WTC11 (cell line): ENCODE measurements at regions not wholly inside any gene's neighbourhood (a gene's known extent, or its start where the extent isn't known, plus 50 kb on each side); places are given as distances from the start of the nearest gene placed in this dataset.
"Not testable (repeated sequence)": the region's sequence is repeated elsewhere in the genome, so short reads cannot be mapped to it uniquely, and the experiment has no call there.

Experiments used
- ATAC-seq: fragments of 200-7000 bp; cut with Tn5 transposase; 2 replicates; pipeline ENCODE4 v1.10.0; 2021; ENCODE audit warnings: mild to moderate bottlenecking, moderate library complexity
- CTCF ChIA-PET: fragments of 300-600 bp; sonication (Branson Sonifier 250); formaldehyde crosslinking; loops from one replicate; lab custom pipeline; 2021; ENCODE audit warnings: antibody characterized with exemption; lab: Charles Lee
- POLR2A ChIA-PET: fragments of 350-600 bp; sonication (Branson Sonifier 250); formaldehyde crosslinking; loops from one replicate; lab custom pipeline; 2021; ENCODE audit warnings: antibody characterized with exemption; lab: Charles Lee
- DNase-seq: peaks from one replicate; pipeline ENCODE4 v3.0.0; 2021; ENCODE audit warnings: low spot score
- H3K27ac Mint-ChIP-seq: 2 replicates; pipeline ENCODE4 v1.8.0; 2021; ENCODE audit warnings: mixed read lengths
- H3K27me3 Mint-ChIP-seq: 2 replicates; pipeline ENCODE4 v1.8.0; 2021; ENCODE audit warnings: low read depth, mild to moderate bottlenecking, moderate library complexity, mixed read lengths
- H3K36me3 Mint-ChIP-seq: 2 replicates; pipeline ENCODE4 v1.8.0; 2021; ENCODE audit warnings: mixed read lengths
- H3K4me1 Mint-ChIP-seq: 2 replicates; pipeline ENCODE4 v1.8.0; 2022; ENCODE audit warnings: mixed read lengths
- H3K4me3 Mint-ChIP-seq: 2 replicates; pipeline ENCODE4 v1.8.0; 2021; ENCODE audit warnings: mild to moderate bottlenecking, moderate library complexity, mixed read lengths
- H3K9me3 Mint-ChIP-seq: 2 replicates; pipeline ENCODE4 v1.8.0; 2021; ENCODE audit warnings: mixed read lengths
- ARID4B ChIP-seq: sonication (generic); formaldehyde crosslinking; IDR thresholded peaks from 2 replicates; pipeline ENCODE4 v1.8.0; 2023; ENCODE audit warnings: missing genetic modification reagents, mild to moderate bottlenecking, borderline replicate concordance
- GABPB1 ChIP-seq: sonication (generic); formaldehyde crosslinking; IDR thresholded peaks from 2 replicates; pipeline ENCODE4 v1.8.1; 2023; ENCODE audit warnings: mild to moderate bottlenecking, missing genetic modification reagents
- MXD4 ChIP-seq: fragments of 250-450 bp; sonication (Bioruptor Pico); IDR thresholded peaks from 2 replicates; pipeline ENCODE4 v1.8.0; 2021; ENCODE audit warnings: mild to moderate bottlenecking, moderate library complexity, borderline replicate concordance
- RORB ChIP-seq: fragments of 250-450 bp; sonication (Bioruptor Pico); IDR thresholded peaks from 2 replicates; pipeline ENCODE4 v1.9.0; 2021; ENCODE audit warnings: mild to moderate bottlenecking
- STAT6 ChIP-seq: sonication (generic); formaldehyde crosslinking; conservative IDR thresholded peaks from 2 replicates; pipeline ENCODE4 v1.8.1; 2023; ENCODE audit warnings: mild to moderate bottlenecking, low read depth, missing genetic modification reagents, moderate library complexity
- ZNF121 ChIP-seq: sonication (generic); formaldehyde crosslinking; IDR thresholded peaks from 2 replicates; pipeline ENCODE4 v1.8.0; 2023; ENCODE audit warnings: missing genetic modification reagents
- TF ChIP-seq, protein P1 (sequence below): fragments of 250-450 bp; sonication (Bioruptor Pico); IDR thresholded peaks from 2 replicates; pipeline ENCODE4 v2.1.2; 2022; ENCODE audit warnings: mild to moderate bottlenecking, moderate library complexity
- TF ChIP-seq, protein P2 (sequence below): sonication (generic); formaldehyde crosslinking; IDR thresholded peaks from 2 replicates; pipeline ENCODE4 v1.8.1; 2023; ENCODE audit warnings: mild to moderate bottlenecking, missing genetic modification reagents, borderline replicate concordance
- TF ChIP-seq, protein P3 (sequence below): sonication (generic); formaldehyde crosslinking; IDR thresholded peaks from 2 replicates; pipeline ENCODE4 v1.8.1; 2022; ENCODE audit warnings: low read depth, mild to moderate bottlenecking, moderate library complexity, missing genetic modification reagents, borderline replicate concordance

DNA sequence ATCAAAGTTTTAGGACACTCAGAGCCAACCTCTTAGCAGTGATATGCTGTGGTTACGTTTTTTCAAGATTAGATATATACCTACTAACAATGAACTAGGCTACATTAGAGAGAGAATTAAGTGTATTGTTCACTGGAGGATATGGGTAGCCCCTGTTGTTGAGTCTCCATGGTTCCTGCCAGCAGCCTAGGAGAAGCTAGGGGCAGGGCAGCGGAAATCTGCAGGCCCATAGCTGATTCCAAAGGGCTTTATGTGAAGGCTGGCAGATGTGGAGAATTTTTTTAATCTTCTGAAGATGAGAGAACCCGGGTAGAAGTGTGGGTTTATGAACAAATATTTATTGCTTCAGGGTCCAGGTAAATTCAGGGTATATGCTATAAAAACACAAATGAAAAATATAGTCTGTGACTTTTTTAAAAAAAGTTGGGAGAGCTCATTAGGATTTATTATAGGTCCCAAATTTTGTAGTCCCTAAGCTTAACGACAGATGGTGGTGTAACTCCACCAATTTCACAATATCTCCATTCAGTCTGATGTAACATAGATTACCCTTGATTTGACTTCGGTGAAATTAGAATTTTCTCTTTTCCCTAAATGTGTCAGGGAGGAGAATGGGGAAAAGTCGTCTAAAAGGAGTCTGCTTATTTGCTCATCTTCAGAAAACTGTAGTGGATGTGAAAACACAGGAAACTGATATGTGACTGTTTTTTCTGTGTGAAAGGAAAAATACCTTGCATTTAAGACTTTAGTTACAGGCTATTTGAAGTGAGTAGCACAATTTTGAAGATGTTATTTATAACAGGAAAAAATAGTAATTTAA, 163.0 kb upstream of the PPP1R3A start (continued):
- no peak for TF ChIP-seq ARID4B (CRISPR knock-in tag)
- TF ChIP-seq, protein P1, sequence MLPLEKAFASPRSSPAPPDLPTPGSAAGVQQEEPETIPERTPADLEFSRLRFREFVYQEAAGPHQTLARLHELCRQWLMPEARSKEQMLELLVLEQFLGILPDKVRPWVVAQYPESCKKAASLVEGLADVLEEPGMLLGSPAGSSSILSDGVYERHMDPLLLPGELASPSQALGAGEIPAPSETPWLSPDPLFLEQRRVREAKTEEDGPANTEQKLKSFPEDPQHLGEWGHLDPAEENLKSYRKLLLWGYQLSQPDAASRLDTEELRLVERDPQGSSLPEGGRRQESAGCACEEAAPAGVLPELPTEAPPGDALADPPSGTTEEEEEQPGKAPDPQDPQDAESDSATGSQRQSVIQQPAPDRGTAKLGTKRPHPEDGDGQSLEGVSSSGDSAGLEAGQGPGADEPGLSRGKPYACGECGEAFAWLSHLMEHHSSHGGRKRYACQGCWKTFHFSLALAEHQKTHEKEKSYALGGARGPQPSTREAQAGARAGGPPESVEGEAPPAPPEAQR (CRISPR knock-in tag) = no peak
- TF ChIP-seq, protein P2, sequence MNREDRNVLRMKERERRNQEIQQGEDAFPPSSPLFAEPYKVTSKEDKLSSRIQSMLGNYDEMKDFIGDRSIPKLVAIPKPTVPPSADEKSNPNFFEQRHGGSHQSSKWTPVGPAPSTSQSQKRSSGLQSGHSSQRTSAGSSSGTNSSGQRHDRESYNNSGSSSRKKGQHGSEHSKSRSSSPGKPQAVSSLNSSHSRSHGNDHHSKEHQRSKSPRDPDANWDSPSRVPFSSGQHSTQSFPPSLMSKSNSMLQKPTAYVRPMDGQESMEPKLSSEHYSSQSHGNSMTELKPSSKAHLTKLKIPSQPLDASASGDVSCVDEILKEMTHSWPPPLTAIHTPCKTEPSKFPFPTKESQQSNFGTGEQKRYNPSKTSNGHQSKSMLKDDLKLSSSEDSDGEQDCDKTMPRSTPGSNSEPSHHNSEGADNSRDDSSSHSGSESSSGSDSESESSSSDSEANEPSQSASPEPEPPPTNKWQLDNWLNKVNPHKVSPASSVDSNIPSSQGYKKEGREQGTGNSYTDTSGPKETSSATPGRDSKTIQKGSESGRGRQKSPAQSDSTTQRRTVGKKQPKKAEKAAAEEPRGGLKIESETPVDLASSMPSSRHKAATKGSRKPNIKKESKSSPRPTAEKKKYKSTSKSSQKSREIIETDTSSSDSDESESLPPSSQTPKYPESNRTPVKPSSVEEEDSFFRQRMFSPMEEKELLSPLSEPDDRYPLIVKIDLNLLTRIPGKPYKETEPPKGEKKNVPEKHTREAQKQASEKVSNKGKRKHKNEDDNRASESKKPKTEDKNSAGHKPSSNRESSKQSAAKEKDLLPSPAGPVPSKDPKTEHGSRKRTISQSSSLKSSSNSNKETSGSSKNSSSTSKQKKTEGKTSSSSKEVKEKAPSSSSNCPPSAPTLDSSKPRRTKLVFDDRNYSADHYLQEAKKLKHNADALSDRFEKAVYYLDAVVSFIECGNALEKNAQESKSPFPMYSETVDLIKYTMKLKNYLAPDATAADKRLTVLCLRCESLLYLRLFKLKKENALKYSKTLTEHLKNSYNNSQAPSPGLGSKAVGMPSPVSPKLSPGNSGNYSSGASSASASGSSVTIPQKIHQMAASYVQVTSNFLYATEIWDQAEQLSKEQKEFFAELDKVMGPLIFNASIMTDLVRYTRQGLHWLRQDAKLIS (CRISPR knock-in tag) = no peak
- no peak for TF ChIP-seq RORB (CRISPR knock-in tag)

GRCh38 chr7:114077158-114077524, 158.3 kb upstream of the PPP1R3A start:
- H3K4me3 Mint-ChIP-seq, H3K36me3 Mint-ChIP-seq, H3K9me3 Mint-ChIP-seq, CTCF ChIA-PET, H3K27ac Mint-ChIP-seq, POLR2A ChIA-PET, ATAC-seq, DNase-seq, H3K4me1 Mint-ChIP-seq: not testable (repeated sequence)
- peaks cover 11% of the 10 kb centered on the region for H3K27me3 Mint-ChIP-seq

DNA sequence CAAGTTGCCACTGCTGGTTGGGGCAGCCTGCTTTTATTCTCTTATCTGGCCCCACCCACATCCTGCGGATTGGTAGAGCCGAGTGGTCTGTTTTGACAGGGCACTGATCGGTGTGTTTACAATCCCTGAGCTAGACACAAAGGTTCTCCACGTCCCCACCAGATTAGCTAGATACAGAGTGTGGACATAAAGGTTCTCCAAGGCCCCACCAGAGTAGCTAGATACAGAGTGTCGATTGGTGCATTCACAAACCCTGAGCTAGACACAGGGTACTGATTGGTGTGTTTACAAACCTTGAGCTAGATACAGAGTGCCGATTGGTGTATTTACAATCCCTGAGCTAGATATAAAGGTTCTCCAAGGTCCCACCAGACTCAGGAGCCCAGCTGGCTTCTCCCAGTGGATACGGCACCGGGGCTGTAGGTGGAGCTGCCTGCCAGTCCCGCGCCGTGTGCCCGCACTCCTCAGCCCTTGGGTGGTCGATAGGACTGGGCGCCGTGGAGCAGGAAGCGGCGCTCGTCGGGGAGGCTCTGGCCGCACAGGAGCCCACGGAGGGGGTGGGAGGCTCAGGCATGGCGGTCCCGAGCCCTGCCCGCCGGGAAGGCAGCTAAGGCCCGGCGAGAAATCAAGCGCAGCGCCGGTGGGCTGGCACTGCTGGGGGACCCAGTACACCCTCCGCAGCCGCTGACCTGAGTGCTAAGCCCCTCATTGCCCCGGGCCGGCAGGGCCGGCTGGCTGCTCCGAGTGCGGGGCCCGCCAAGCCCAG, 157.8 kb upstream of the PPP1R3A start:
- H3K4me1 Mint-ChIP-seq, ATAC-seq, H3K9me3 Mint-ChIP-seq, CTCF ChIA-PET, H3K36me3 Mint-ChIP-seq, H3K4me3 Mint-ChIP-seq, H3K27me3 Mint-ChIP-seq, H3K27ac Mint-ChIP-seq, POLR2A ChIA-PET, DNase-seq: not testable (repeated sequence)

DNA sequence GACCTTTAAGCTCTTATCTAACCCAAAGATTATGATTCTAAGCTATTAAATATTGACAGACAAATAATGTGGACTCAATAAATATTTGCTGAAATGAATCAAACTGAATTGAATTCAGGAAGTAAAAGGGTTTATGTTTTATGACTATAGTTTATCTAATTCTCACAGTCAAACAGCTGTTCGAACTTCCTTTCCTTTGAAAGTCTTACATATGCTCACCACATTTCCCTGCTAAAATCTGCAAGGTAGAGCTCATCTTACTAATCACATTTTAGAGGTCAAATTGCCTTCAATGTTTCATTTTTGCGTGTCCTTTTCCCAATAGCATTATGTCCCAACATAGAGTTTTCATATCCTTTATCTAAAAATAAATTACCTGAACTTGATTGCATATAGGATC, 154.9 kb upstream of the PPP1R3A start:
- Mint-ChIP-seq H3K9me3 (no peaks in the 10 kb centered on the region), H3K27ac (no peak overlapping the region), H3K4me1 (no peaks in the 10 kb centered on the region), H3K4me3 (no peak overlapping the region), H3K27me3 (no peaks in the 10 kb centered on the region), H3K36me3 (no peaks in the 10 kb centered on the region)
- POLR2A ChIA-PET = interaction anchor here (0.5 kb wide), 1 partner anchor 670 kb away, joined by 5 read pairs; no protein-coding TSS in a partner anchor
- ATAC-seq (no peak), DNase-seq (no peak)
- CTCF ChIA-PET = no interaction called here
- TF ChIP-seq STAT6 (CRISPR knock-in tag) (no peak), GABPB1 (CRISPR knock-in tag) (no peak), MXD4 (CRISPR knock-in tag) (no peak), ZNF121 (no peak)
- TF ChIP-seq, protein P3, sequence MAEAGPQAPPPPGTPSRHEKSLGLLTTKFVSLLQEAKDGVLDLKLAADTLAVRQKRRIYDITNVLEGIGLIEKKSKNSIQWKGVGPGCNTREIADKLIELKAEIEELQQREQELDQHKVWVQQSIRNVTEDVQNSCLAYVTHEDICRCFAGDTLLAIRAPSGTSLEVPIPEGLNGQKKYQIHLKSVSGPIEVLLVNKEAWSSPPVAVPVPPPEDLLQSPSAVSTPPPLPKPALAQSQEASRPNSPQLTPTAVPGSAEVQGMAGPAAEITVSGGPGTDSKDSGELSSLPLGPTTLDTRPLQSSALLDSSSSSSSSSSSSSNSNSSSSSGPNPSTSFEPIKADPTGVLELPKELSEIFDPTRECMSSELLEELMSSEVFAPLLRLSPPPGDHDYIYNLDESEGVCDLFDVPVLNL (CRISPR knock-in tag) = no peak
